Testis (tissue), 2 donors: ENCODE measurements at regions not wholly inside any gene's neighbourhood (a gene's known extent, or its start where the extent isn't known, plus 50 kb on each side); places are given as distances from the start of the nearest gene placed in this dataset.

ENCODE experiments used
- DNase-seq: peaks from one replicate; pipeline ENCODE4 v3.0.0-alpha.2; 2019
- H3K27ac ChIP-seq, 2 donors: fragments of 200-600 bp; sonication (generic); one replicate each; pipeline ENCODE4 v1.5.1; 2019
- H3K27me3 ChIP-seq: fragments of 200-600 bp; sonication (generic); one replicate; pipeline ENCODE4 v1.5.1; 2019
- H3K36me3 ChIP-seq: fragments of 200-600 bp; sonication (generic); one replicate; pipeline ENCODE4 v1.5.1; 2017; ENCODE audit warnings: low read depth; ENCODE audit errors: missing control alignments
- H3K4me1 ChIP-seq: fragments of 200-600 bp; sonication (generic); one replicate; pipeline ENCODE4 v1.5.1; 2019
- H3K4me3 ChIP-seq, 2 donors: fragments of 200-600 bp; sonication (generic); one replicate each; pipeline ENCODE4 v1.5.1; 2017 to 2019
- H3K9me3 ChIP-seq: fragments of 200-600 bp; sonication (generic); one replicate; pipeline ENCODE4 v1.5.1; 2017
- CTCF ChIP-seq, 3 experiments: fragments of 450-650 bp in 2 of 3; fragments of 200-600 bp in 1 of 3; sonication (generic) in 1 of 3; IDR thresholded peaks; one replicate each; pipeline ENCODE4 v1.5.1; 2016 to 2019; ENCODE audit warnings: antibody characterized with exemption in 3 of 3, mild to moderate bottlenecking in 2 of 3, moderate library complexity in 1 of 3
- POLR2A ChIP-seq: fragments of 450-650 bp; IDR thresholded peaks from one replicate; pipeline ENCODE4 v1.6.1; 2017; ENCODE audit warnings: antibody characterized with exemption, mild to moderate bottlenecking, moderate library complexity
- WGBS, 2 donors: methylation state at CpG; one replicate each; pipeline ENCODE4 v1.1.5; 2018; 5-methylcytosine and 5-hydroxymethylcytosine counted together
- intact Hi-C: fragments of 100-400 bp; cut with DNase I; formaldehyde crosslinking; loops from one replicate; pipeline ENCODE4 v1.15.1; 2023; ENCODE audit warnings: low total_unique reads

- H3K36me3 ChIP-seq: no peaks in the 10 kb centered on the region
- no peak for DNase-seq
- intact Hi-C loops: no loop called here
- no peak overlapping the region for H3K27ac ChIP-seq
- WGBS, 2 donors: 75 to 81% methylated on average over 3 of the region's 3 CpGs
- H3K27me3 ChIP-seq: no peaks in the 10 kb centered on the region
- H3K9me3 ChIP-seq: no peaks in the 10 kb centered on the region
- no peak overlapping the region for H3K4me3 ChIP-seq
- H3K4me1 ChIP-seq: no peaks in the 10 kb centered on the region
- TF ChIP-seq POLR2A (no peak), CTCF (IDR thresholded peaks at IDR 0.05) (no peak)
Observed at GRCh38 chr3:16808393-16809107, 76.2 kb upstream of the PLCL2 start.

- intact Hi-C loops: no loop called here
- WGBS, 2 donors: 70 to 79% methylated on average over 4 of the region's 4 CpGs
Observed at GRCh38 chr3:16809482-16809881, 75.3 kb upstream of the PLCL2 start.

GRCh38 chr3:16809993-16810392, 74.8 kb upstream of the PLCL2 start:
- H3K27ac ChIP-seq: no peak overlapping the region
- DNase-seq: no peak
- no peaks in the 10 kb centered on the region for H3K36me3 ChIP-seq
- intact Hi-C loops: no loop called here
- 91 to 92% methylated on average over 2 of the region's 2 CpGs for WGBS, 2 donors
- no peaks in the 10 kb centered on the region for H3K4me1 ChIP-seq
- no peaks in the 10 kb centered on the region for H3K9me3 ChIP-seq
- H3K27me3 ChIP-seq: no peaks in the 10 kb centered on the region
- H3K4me3 ChIP-seq: no peak overlapping the region
- TF ChIP-seq POLR2A (no peak), CTCF (IDR thresholded peaks at IDR 0.05) (no peak)

More at GRCh38 chr3:16809482-16809881, 75.3 kb upstream of the PLCL2 start:
- H3K27me3 ChIP-seq: no peaks in the 10 kb centered on the region
- H3K9me3 ChIP-seq: no peaks in the 10 kb centered on the region
- no peak for TF ChIP-seq CTCF (IDR thresholded peaks at IDR 0.05)
- no peak for TF ChIP-seq POLR2A
- no peaks in the 10 kb centered on the region for H3K4me1 ChIP-seq
- no peaks in the 10 kb centered on the region for H3K36me3 ChIP-seq
- no peak for DNase-seq
- H3K4me3 ChIP-seq: no peak overlapping the region
- no peak overlapping the region for H3K27ac ChIP-seq

GRCh38 chr3:16810593-16811367, 74.0 kb upstream of the PLCL2 start:
- Histone ChIP-seq H3K4me1 (no peaks in the 10 kb centered on the region), H3K27me3 (no peaks in the 10 kb centered on the region), H3K4me3 (no peak overlapping the region), H3K27ac (no peak overlapping the region), H3K9me3 (no peaks in the 10 kb centered on the region), H3K36me3 (no peaks in the 10 kb centered on the region)
- TF ChIP-seq POLR2A (no peak), CTCF (IDR thresholded peaks at IDR 0.05) (no peak)
- no peak for DNase-seq
- 80 to 83% methylated on average over 7 of the region's 7 CpGs for WGBS, 2 donors
- intact Hi-C loops: no loop called here
